Uterus (tissue), 2 donors: ENCODE measurements at regions not wholly inside any gene's neighbourhood (a gene's known extent, or its start where the extent isn't known, plus 50 kb on each side); places are given as distances from the start of the nearest gene placed in this dataset.

Experiments used
- POLR2A ChIP-seq, 2 donors: fragments of 450-650 bp; IDR thresholded peaks; one replicate each; pipeline ENCODE4 v1.6.1; 2016; ENCODE audit warnings: antibody characterized with exemption in 2 of 2, mild to moderate bottlenecking in 1 of 2, moderate library complexity in 1 of 2
- TF ChIP-seq, protein P1 (sequence below), 4 experiments: fragments of 200-600 bp in 2 of 4; fragments of 450-650 bp in 2 of 4; sonication (generic) in 2 of 4; IDR thresholded peaks; one replicate each; pipeline ENCODE4 v1.5.1; 2016 to 2019; ENCODE audit warnings: antibody characterized with exemption in 4 of 4, mild to moderate bottlenecking in 2 of 4, moderate library complexity in 1 of 4

DNA sequence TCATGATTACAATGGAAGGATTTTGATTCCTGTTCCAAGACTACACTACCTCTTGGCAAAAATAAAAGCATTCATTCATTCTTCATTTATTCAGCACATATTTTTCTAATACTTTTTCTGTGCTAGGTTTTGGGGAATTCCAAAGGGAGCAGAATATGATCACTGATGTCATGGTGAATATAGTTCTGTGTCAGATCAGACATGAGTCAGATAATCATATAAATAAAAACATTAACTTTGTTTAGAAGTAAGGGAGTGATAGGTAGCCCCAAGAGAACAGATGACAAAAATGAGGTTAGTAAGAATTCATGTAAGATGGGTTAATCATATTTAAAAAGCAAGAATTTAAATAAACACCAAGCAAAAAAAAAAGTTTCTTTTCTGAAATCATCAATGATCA is 94.1 kb upstream of the RANBP6 start:
- TF ChIP-seq, protein P1, sequence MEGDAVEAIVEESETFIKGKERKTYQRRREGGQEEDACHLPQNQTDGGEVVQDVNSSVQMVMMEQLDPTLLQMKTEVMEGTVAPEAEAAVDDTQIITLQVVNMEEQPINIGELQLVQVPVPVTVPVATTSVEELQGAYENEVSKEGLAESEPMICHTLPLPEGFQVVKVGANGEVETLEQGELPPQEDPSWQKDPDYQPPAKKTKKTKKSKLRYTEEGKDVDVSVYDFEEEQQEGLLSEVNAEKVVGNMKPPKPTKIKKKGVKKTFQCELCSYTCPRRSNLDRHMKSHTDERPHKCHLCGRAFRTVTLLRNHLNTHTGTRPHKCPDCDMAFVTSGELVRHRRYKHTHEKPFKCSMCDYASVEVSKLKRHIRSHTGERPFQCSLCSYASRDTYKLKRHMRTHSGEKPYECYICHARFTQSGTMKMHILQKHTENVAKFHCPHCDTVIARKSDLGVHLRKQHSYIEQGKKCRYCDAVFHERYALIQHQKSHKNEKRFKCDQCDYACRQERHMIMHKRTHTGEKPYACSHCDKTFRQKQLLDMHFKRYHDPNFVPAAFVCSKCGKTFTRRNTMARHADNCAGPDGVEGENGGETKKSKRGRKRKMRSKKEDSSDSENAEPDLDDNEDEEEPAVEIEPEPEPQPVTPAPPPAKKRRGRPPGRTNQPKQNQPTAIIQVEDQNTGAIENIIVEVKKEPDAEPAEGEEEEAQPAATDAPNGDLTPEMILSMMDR (IDR thresholded peaks at IDR 0.05), result no peak
- TF ChIP-seq POLR2A (IDR thresholded peaks at IDR 0.05), result no peak
